C4-2B (cell line): ENCODE measurements at regions not wholly inside any gene's neighbourhood (a gene's known extent, or its start where the extent isn't known, plus 50 kb on each side); places are given as distances from the start of the nearest gene placed in this dataset.

Experiments
- ZFX ChIP-seq: fragments of 450-650 bp; IDR thresholded peaks from 2 replicates; pipeline ENCODE4 v1.6.1; 2017
- TF ChIP-seq, protein P1 (sequence below): fragments of 450-650 bp; conservative IDR thresholded peaks from 2 replicates; pipeline ENCODE4 v1.5.1; 2017; ENCODE audit warnings: mild to moderate bottlenecking

- TF ChIP-seq, protein P1, sequence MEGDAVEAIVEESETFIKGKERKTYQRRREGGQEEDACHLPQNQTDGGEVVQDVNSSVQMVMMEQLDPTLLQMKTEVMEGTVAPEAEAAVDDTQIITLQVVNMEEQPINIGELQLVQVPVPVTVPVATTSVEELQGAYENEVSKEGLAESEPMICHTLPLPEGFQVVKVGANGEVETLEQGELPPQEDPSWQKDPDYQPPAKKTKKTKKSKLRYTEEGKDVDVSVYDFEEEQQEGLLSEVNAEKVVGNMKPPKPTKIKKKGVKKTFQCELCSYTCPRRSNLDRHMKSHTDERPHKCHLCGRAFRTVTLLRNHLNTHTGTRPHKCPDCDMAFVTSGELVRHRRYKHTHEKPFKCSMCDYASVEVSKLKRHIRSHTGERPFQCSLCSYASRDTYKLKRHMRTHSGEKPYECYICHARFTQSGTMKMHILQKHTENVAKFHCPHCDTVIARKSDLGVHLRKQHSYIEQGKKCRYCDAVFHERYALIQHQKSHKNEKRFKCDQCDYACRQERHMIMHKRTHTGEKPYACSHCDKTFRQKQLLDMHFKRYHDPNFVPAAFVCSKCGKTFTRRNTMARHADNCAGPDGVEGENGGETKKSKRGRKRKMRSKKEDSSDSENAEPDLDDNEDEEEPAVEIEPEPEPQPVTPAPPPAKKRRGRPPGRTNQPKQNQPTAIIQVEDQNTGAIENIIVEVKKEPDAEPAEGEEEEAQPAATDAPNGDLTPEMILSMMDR = no peak
- TF ChIP-seq ZFX = no peak
Measured at GRCh38 chr6:78427386-78427785, 440.0 kb upstream of the IRAK1BP1 start.
